K562 (cell line): ENCODE measurements at regions not wholly inside any gene's neighbourhood (a gene's known extent, or its start where the extent isn't known, plus 50 kb on each side); places are given as distances from the start of the nearest gene placed in this dataset.

ENCODE experiments used
- ATAC-seq: fragments of 200-7000 bp; cut with Tn5 transposase; 3 replicates; pipeline ENCODE4 v1.9.1; 2020; ENCODE audit warnings: moderate library complexity
- BruUV-seq: library from RNA; stranded (reverse); fragments of 400-500 nt; replicated peaks from 2 replicates; lab custom pipeline; 2021; lab: Mats Ljungman, UMichigan
- CTCF ChIA-PET: fragments of 300-600 bp; formaldehyde crosslinking; extraction: SDS; loops from one replicate; lab custom pipeline; 2021; ENCODE audit warnings: low intra/inter-chr PET ratio; lab: Yijun Ruan, JAX
- POLR2A ChIA-PET: fragments of 300-600, 350-650 bp; sonication (Branson Sonifier 250); formaldehyde crosslinking; extraction: SDS; loops from one replicate; lab custom pipeline; 2021; ENCODE audit warnings: antibody characterized with exemption, inconsistent platforms; lab: Yijun Ruan, JAX
- DNase-seq, 4 experiments: peaks; one replicate each; pipeline versions ENCODE4 v3.0.0 to v3.0.0-alpha.2; 2011 to 2018; ENCODE audit warnings: low spot score in 3 of 4, mixed read lengths in 3 of 4; ENCODE audit errors: extremely low read depth in 1 of 4
- FAIRE-seq: peaks from 2 replicates; lab custom pipeline; 2011; peaks lifted over from hg19 to GRCh38; lab: Jason Lieb, UNC
- H2AFZ ChIP-seq: 2 replicates; pipeline ENCODE4 v1.6.0; 2011; ENCODE audit warnings: low read depth, low read length, control low read depth, inconsistent platforms
- H3K27ac ChIP-seq: fragments of 200-600 bp; 3 replicates; pipeline ENCODE4 v1.8.0; 2011; ENCODE audit warnings: low read depth, mild to moderate bottlenecking, control low read depth, inconsistent platforms, low read length, moderate library complexity, mixed read lengths; ENCODE audit errors: extremely low read depth
- H3K27me3 ChIP-seq, 2 experiments: fragments of 300-600 bp in 1 of 2; 2 replicates in 1 of 2; 3 replicates in 1 of 2; pipeline versions ENCODE4 v1.6.0 to v1.8.0; 2011; ENCODE audit warnings: inconsistent platforms in 2 of 2, low read length in 2 of 2, mild to moderate bottlenecking in 1 of 2, mixed read lengths in 1 of 2, moderate library complexity in 1 of 2; ENCODE audit not compliant: control insufficient read depth in 2 of 2, insufficient read depth in 2 of 2
- H3K36me3 ChIP-seq: fragments of 300-600 bp; 3 replicates; pipeline ENCODE4 v1.8.0; 2011; ENCODE audit warnings: mild to moderate bottlenecking, low read length, inconsistent platforms; ENCODE audit not compliant: control insufficient read depth, insufficient read depth
- H3K4me1 ChIP-seq, 2 experiments: fragments of 200-600 bp in 1 of 2; replicated peaks in 1 of 2; 2 replicates in 1 of 2; 3 replicates in 1 of 2; pipeline versions ENCODE4 v1.5.1 to v1.8.0; 2011; ENCODE audit warnings: inconsistent platforms in 2 of 2, low read length in 2 of 2, mild to moderate bottlenecking in 1 of 2, mixed read lengths in 1 of 2, moderate library complexity in 1 of 2; ENCODE audit not compliant: control insufficient read depth in 2 of 2, insufficient read depth in 2 of 2
- H3K4me2 ChIP-seq: 2 replicates; pipeline ENCODE4 v1.6.1; 2011; ENCODE audit warnings: low read length, control low read depth, inconsistent platforms, mixed read lengths; ENCODE audit not compliant: insufficient read depth
- H3K4me3 ChIP-seq: fragments of 200-600 bp; sonication (generic), shearing (Covaris generic); 2 replicates; pipeline ENCODE4 v1.5.1; 2016; ENCODE audit warnings: control low read depth, inconsistent platforms
- H3K79me2 ChIP-seq: fragments of 200-600 bp; 3 replicates; pipeline ENCODE4 v1.8.0; 2011; ENCODE audit warnings: low read length, inconsistent platforms; ENCODE audit not compliant: control insufficient read depth, insufficient read depth
- H3K9ac ChIP-seq, 2 experiments: 2 replicates each; pipeline versions ENCODE4 v1.6.0 to v1.6.1; 2011; ENCODE audit warnings: low read depth in 2 of 2, low read length in 2 of 2, control low read depth in 1 of 2, inconsistent platforms in 1 of 2, mild to moderate bottlenecking in 1 of 2, mixed read lengths in 1 of 2; ENCODE audit not compliant: insufficient read depth in 1 of 2
- H3K9me1 ChIP-seq: one replicate; pipeline ENCODE4 v1.6.0; 2011; ENCODE audit warnings: inconsistent platforms, mild to moderate bottlenecking, low read length, moderate library complexity; ENCODE audit not compliant: control insufficient read depth, insufficient read depth
- H3K9me3 ChIP-seq: replicated peaks from 2 replicates; pipeline ENCODE4 v1.5.1; 2011; ENCODE audit warnings: low read depth, low read length, inconsistent platforms; ENCODE audit not compliant: control insufficient read depth, insufficient read depth
- H4K20me1 ChIP-seq: replicated peaks from 2 replicates; pipeline ENCODE4 v1.6.1; 2011; ENCODE audit warnings: low read length, inconsistent platforms, mixed read lengths; ENCODE audit not compliant: control insufficient read depth, insufficient read depth
- BACH1 ChIP-seq: fragments of 200-800 bp; sonication (Bioruptor generic); IDR thresholded peaks from 2 replicates; pipeline ENCODE4 v1.6.1; 2016; ENCODE audit warnings: missing genetic modification characterization, missing compliant biosample characterization
- CBX8 ChIP-seq: fragments of 200-600 bp; sonication (generic); IDR thresholded peaks from 2 replicates; pipeline ENCODE4 v1.6.1; 2012; ENCODE audit warnings: borderline replicate concordance, mixed run types, low read depth, mild to moderate bottlenecking, moderate library complexity, mixed read lengths, low read length, control low read depth, inconsistent platforms; ENCODE audit not compliant: poor library complexity, severe bottlenecking; ENCODE audit errors: extremely low read depth
- KAT8 ChIP-seq: fragments of 450-650 bp; IDR thresholded peaks from 2 replicates; pipeline ENCODE4 v1.6.1; 2016; ENCODE audit warnings: low read depth, mild to moderate bottlenecking
- KDM4B ChIP-seq, 2 experiments: fragments of 450-650 bp in 1 of 2; sonication (generic) in 1 of 2; IDR thresholded peaks; 2 replicates each; pipeline ENCODE4 v1.6.1; 2016 to 2017; ENCODE audit warnings: borderline replicate concordance in 2 of 2, antibody characterized with exemption in 1 of 2, low read depth in 1 of 2, mild to moderate bottlenecking in 1 of 2
- LARP7 ChIP-seq: fragments of 450-650 bp; IDR thresholded peaks from 2 replicates; pipeline ENCODE4 v1.6.1; 2016
- MCM3 ChIP-seq: fragments of 450-650 bp; IDR thresholded peaks from 2 replicates; pipeline ENCODE4 v1.6.1; 2016
- MCM5 ChIP-seq: fragments of 450-650 bp; IDR thresholded peaks from 2 replicates; pipeline ENCODE4 v1.6.1; 2016; ENCODE audit warnings: low read depth
- MTA1 ChIP-seq: fragments of 450-650 bp; IDR thresholded peaks from 2 replicates; pipeline ENCODE4 v1.6.1; 2017; ENCODE audit warnings: borderline replicate concordance
- MXI1 ChIP-seq: IDR thresholded peaks from 2 replicates; pipeline ENCODE4 v1.6.1; 2011; ENCODE audit warnings: low read depth, mild to moderate bottlenecking, improper control_type of control experiment, low read length
- NCOA1 ChIP-seq: fragments of 450-650 bp; IDR thresholded peaks from 2 replicates; pipeline ENCODE4 v1.6.1; 2016; ENCODE audit warnings: low read depth
- NCOR1 ChIP-seq: fragments of 450-650 bp; IDR thresholded peaks from 2 replicates; pipeline ENCODE4 v1.6.1; 2016; ENCODE audit warnings: mild to moderate bottlenecking, moderate library complexity
- NR4A1 ChIP-seq, 2 experiments: fragments of 250-450 bp in 1 of 2; fragments of 450-650 bp in 1 of 2; sonication (Bioruptor Pico) in 1 of 2; IDR thresholded peaks; 2 replicates each; pipeline versions ENCODE4 v1.4.0 to v1.6.1; 2016 to 2020; ENCODE audit warnings: mild to moderate bottlenecking in 2 of 2, missing compliant biosample characterization in 1 of 2, missing genetic modification characterization in 1 of 2, moderate library complexity in 1 of 2
- PHF8 ChIP-seq: fragments of 200-600 bp; sonication (generic); IDR thresholded peaks from 2 replicates; pipeline ENCODE4 v1.6.1; 2012; ENCODE audit warnings: mixed run types, mild to moderate bottlenecking, inconsistent platforms, low read length, moderate library complexity, borderline replicate concordance
- SNAPC5 ChIP-seq: fragments of 250-450 bp; sonication (Bioruptor Pico); IDR thresholded peaks from 2 replicates; pipeline ENCODE4 v1.8.0; 2021; ENCODE audit warnings: moderate library complexity, mild to moderate bottlenecking, inconsistent platforms
- SUPT5H ChIP-seq: fragments of 450-650 bp; IDR thresholded peaks from 2 replicates; pipeline ENCODE4 v1.6.1; 2016
- U2AF2 ChIP-seq: fragments of 200-400 bp; formaldehyde crosslinking; optimal IDR thresholded peaks from 2 replicates; pipeline ENCODE3; 2017; ENCODE audit warnings: low read depth, mild to moderate bottlenecking, low read length
- ZC3H8 ChIP-seq: fragments of 450-650 bp; IDR thresholded peaks from 2 replicates; pipeline ENCODE4 v1.6.1; 2017
- ZNF583 ChIP-seq: fragments of 250-450 bp; sonication (Bioruptor Pico); IDR thresholded peaks from 2 replicates; pipeline ENCODE4 v1.4.0; 2020
- ZNF695 ChIP-seq: fragments of 450-650 bp; formaldehyde crosslinking; IDR thresholded peaks from 2 replicates; pipeline ENCODE4 v1.4.0; 2020; ENCODE audit warnings: mild to moderate bottlenecking, moderate library complexity
- WGBS: fragments of 100-300 bp; shearing (Covaris generic); methylation state at CpG from one replicate; pipeline ENCODE4 v1.1.6; 2016; ENCODE audit warnings: low coverage, mixed read lengths; ENCODE audit not compliant: insufficient coverage; ENCODE audit errors: missing lambda C conversion rate; 5-methylcytosine and 5-hydroxymethylcytosine counted together
- in situ Hi-C: fragments of 300-500 bp; cut with MboI; formaldehyde crosslinking; loops from 4 replicates; pipeline ENCODE4 v1.15.0; 2018; ENCODE audit warnings: inconsistent platforms, mixed read lengths
- intact Hi-C: fragments of 100-400 bp; cut with micrococcal nuclease; formaldehyde crosslinking; loops from 2 replicates; pipeline ENCODE4 v1.14.2; 2022

DNA sequence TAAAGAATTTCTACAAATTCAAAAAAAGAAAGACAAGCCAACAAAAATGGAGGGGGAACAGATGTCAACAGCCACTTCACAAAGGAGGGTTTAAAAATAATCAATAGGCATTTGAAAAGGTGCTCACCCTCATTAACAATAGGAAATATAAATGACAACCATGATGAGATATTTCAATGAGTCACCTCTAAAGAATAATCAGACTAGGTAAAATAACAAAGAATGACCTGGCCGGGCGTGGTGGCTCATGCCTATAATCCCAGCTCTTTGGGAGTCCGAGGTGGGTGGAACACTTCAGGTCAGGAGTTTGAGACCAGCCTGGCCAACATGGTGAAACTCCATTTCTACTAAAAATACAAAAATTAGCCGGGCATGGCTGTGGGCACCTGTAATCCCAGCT is 133.6 kb downstream of the KCNE4 start:
- CTCF ChIA-PET, result no interaction called here
- TF ChIP-seq SNAPC5 (CRISPR knock-in tag), result no peak
- no peak for TF ChIP-seq CBX8
- TF ChIP-seq ZC3H8, result no peak
- no peak for TF ChIP-seq PHF8
- no peak for TF ChIP-seq BACH1 (tag)
- no peak for TF ChIP-seq MCM5
- no peak for TF ChIP-seq U2AF2
- no peak for TF ChIP-seq ZNF583
- no peak for TF ChIP-seq ZNF695 (CRISPR knock-in tag)
- no peak for TF ChIP-seq LARP7
- TF ChIP-seq SUPT5H, result no peak
- TF ChIP-seq KDM4B (IDR thresholded peaks at IDR 0.05; ENCODE audit: borderline replicate concordance in 2 of 2, low read depth in 1 of 2), result no peak
- TF ChIP-seq MTA1, result no peak
- TF ChIP-seq KAT8, result no peak
- no peak for TF ChIP-seq NCOR1
- TF ChIP-seq MXI1, result no peak
- no peak for TF ChIP-seq MCM3
- TF ChIP-seq NR4A1 (CRISPR knock-in tag; IDR thresholded peaks at IDR 0.05), result no peak
- no peak for TF ChIP-seq NR4A1 (tag; IDR thresholded peaks at IDR 0.05)
- no peak for TF ChIP-seq NCOA1
- 0% methylated on average over 4 of the region's 4 CpGs for WGBS

More for the DNA sequence above, 133.6 kb downstream of the KCNE4 start:
- no peaks in the 10 kb centered on the region for H3K36me3 ChIP-seq
- no peaks in the 10 kb centered on the region for H3K27me3 ChIP-seq
- no peak overlapping the region for H3K9ac ChIP-seq
- H2AFZ ChIP-seq, result no peak overlapping the region
- no peaks in the 10 kb centered on the region for H3K9me3 ChIP-seq
- no peak overlapping the region for H3K4me2 ChIP-seq
- POLR2A ChIA-PET, result no interaction called here
- H4K20me1 ChIP-seq, result no peaks in the 10 kb centered on the region
- H3K9me1 ChIP-seq, result no peaks in the 10 kb centered on the region
- H3K79me2 ChIP-seq, result no peaks in the 10 kb centered on the region
- intact Hi-C loops, result no loop called here
- FAIRE-seq, result no peak
- no peak for DNase-seq
- no TSS peak for BruUV-seq
- no peak overlapping the region for H3K27ac ChIP-seq
- in situ Hi-C loops, result no loop called here
- ATAC-seq, result no peak
- H3K4me3 ChIP-seq, result no peak overlapping the region
- no peaks in the 10 kb centered on the region for H3K4me1 ChIP-seq
